WTC11 (cell line): ENCODE measurements at regions not wholly inside any gene's neighbourhood (a gene's known extent, or its start where the extent isn't known, plus 50 kb on each side); places are given as distances from the start of the nearest gene placed in this dataset.

Experiments used
- ATAC-seq: fragments of 200-7000 bp; cut with Tn5 transposase; 2 replicates; pipeline ENCODE4 v1.10.0; 2021; ENCODE audit warnings: mild to moderate bottlenecking, moderate library complexity
- CTCF ChIA-PET: fragments of 300-600 bp; sonication (Branson Sonifier 250); formaldehyde crosslinking; loops from one replicate; lab custom pipeline; 2021; ENCODE audit warnings: antibody characterized with exemption; lab: Charles Lee
- POLR2A ChIA-PET: fragments of 350-600 bp; sonication (Branson Sonifier 250); formaldehyde crosslinking; loops from one replicate; lab custom pipeline; 2021; ENCODE audit warnings: antibody characterized with exemption; lab: Charles Lee
- DNase-seq: peaks from one replicate; pipeline ENCODE4 v3.0.0; 2021; ENCODE audit warnings: low spot score
- H3K27ac Mint-ChIP-seq: 2 replicates; pipeline ENCODE4 v1.8.0; 2021; ENCODE audit warnings: mixed read lengths
- H3K27me3 Mint-ChIP-seq: 2 replicates; pipeline ENCODE4 v1.8.0; 2021; ENCODE audit warnings: low read depth, mild to moderate bottlenecking, moderate library complexity, mixed read lengths
- H3K36me3 Mint-ChIP-seq: 2 replicates; pipeline ENCODE4 v1.8.0; 2021; ENCODE audit warnings: mixed read lengths
- H3K4me1 Mint-ChIP-seq: 2 replicates; pipeline ENCODE4 v1.8.0; 2022; ENCODE audit warnings: mixed read lengths
- H3K4me3 Mint-ChIP-seq: 2 replicates; pipeline ENCODE4 v1.8.0; 2021; ENCODE audit warnings: mild to moderate bottlenecking, moderate library complexity, mixed read lengths
- H3K9me3 Mint-ChIP-seq: 2 replicates; pipeline ENCODE4 v1.8.0; 2021; ENCODE audit warnings: mixed read lengths
- E2F1 ChIP-seq: sonication (generic); formaldehyde crosslinking; IDR thresholded peaks from 2 replicates; pipeline ENCODE4 v1.8.0; 2022; ENCODE audit warnings: mild to moderate bottlenecking, missing genetic modification reagents
- FOXP1 ChIP-seq: sonication (generic); formaldehyde crosslinking; IDR thresholded peaks from 2 replicates; pipeline ENCODE4 v1.8.0; 2022; ENCODE audit warnings: missing genetic modification reagents, mild to moderate bottlenecking, moderate library complexity, borderline replicate concordance
- MXD4 ChIP-seq: fragments of 250-450 bp; sonication (Bioruptor Pico); IDR thresholded peaks from 2 replicates; pipeline ENCODE4 v1.8.0; 2021; ENCODE audit warnings: mild to moderate bottlenecking, moderate library complexity, borderline replicate concordance
- RELA ChIP-seq: sonication (generic); formaldehyde crosslinking; IDR thresholded peaks from 2 replicates; pipeline ENCODE4 v1.8.1; 2022; ENCODE audit warnings: missing genetic modification reagents, mild to moderate bottlenecking, borderline replicate concordance
- RORB ChIP-seq: fragments of 250-450 bp; sonication (Bioruptor Pico); IDR thresholded peaks from 2 replicates; pipeline ENCODE4 v1.9.0; 2021; ENCODE audit warnings: mild to moderate bottlenecking
- SMAD3 ChIP-seq: sonication (generic); formaldehyde crosslinking; IDR thresholded peaks from 2 replicates; pipeline ENCODE4 v1.8.0; 2022; ENCODE audit warnings: missing genetic modification reagents, mild to moderate bottlenecking, borderline replicate concordance
- SP1 ChIP-seq: sonication (generic); formaldehyde crosslinking; conservative IDR thresholded peaks from 2 replicates; pipeline ENCODE4 v1.8.1; 2022; ENCODE audit warnings: missing genetic modification reagents
- TCF7 ChIP-seq: sonication (generic); formaldehyde crosslinking; IDR thresholded peaks from 2 replicates; pipeline ENCODE4 v1.8.0; 2022; ENCODE audit warnings: mild to moderate bottlenecking, low read depth, missing genetic modification reagents, moderate library complexity
- ZNF232 ChIP-seq: sonication (generic); formaldehyde crosslinking; IDR thresholded peaks from 2 replicates; pipeline ENCODE4 v1.8.0; 2022; ENCODE audit warnings: mild to moderate bottlenecking, missing genetic modification reagents
- TF ChIP-seq, protein P1 (sequence below): sonication (generic); formaldehyde crosslinking; IDR thresholded peaks from 2 replicates; pipeline ENCODE4 v1.8.1; 2023; ENCODE audit warnings: mild to moderate bottlenecking, moderate library complexity, missing genetic modification reagents
- TF ChIP-seq, protein P2 (sequence below): fragments of 250-450 bp; sonication (Bioruptor Pico); IDR thresholded peaks from 2 replicates; pipeline ENCODE4 v1.9.0; 2021; ENCODE audit warnings: mild to moderate bottlenecking
- TF ChIP-seq, protein P3 (sequence below): sonication (generic); formaldehyde crosslinking; IDR thresholded peaks from 2 replicates; pipeline ENCODE4 v1.8.0; 2022; ENCODE audit warnings: mild to moderate bottlenecking, missing genetic modification reagents
- TF ChIP-seq, protein P4 (sequence below): fragments of 200-600 bp; IDR thresholded peaks from 2 replicates; pipeline ENCODE4 v1.8.0; 2022; ENCODE audit warnings: antibody characterized with exemption
- TF ChIP-seq, protein P5 (sequence below): sonication (generic); formaldehyde crosslinking; IDR thresholded peaks from 2 replicates; pipeline ENCODE4 v1.8.0; 2022; ENCODE audit warnings: mild to moderate bottlenecking, missing genetic modification reagents
- TF ChIP-seq, protein P6 (sequence below): sonication (generic); formaldehyde crosslinking; IDR thresholded peaks from 2 replicates; pipeline ENCODE4 v1.8.1; 2023; ENCODE audit warnings: mild to moderate bottlenecking, missing genetic modification reagents, moderate library complexity

DNA sequence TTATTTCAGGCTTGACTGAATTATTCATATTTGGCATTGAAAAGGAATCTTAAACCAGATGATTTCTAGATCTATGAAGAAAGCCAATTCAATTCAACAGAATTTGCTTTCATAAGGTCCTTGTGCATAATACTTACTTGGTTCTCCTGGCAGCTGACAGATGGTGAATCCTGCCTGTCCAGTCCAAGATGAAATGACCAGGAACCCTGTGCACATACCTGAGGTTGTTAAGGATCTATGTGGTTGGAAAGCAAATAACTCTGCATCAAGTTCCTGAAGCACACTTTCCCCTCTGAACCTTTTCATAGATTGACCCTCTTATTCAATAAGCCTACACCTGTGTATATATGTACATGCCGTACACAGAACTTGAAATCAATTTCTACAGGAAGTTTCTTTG lies 562.7 kb downstream of the PPARGC1A start (continued):
- no peak for TF ChIP-seq RELA (CRISPR knock-in tag)

GRCh38 chr4:23324021-23324690 lies 565.7 kb downstream of the PPARGC1A start:
- ATAC-seq (no peak), DNase-seq (no peak)
- no peak overlapping the region for H3K4me3 Mint-ChIP-seq
- ChIA-PET CTCF (no interaction called here), POLR2A (no interaction called here)
- no peak overlapping the region for H3K27ac Mint-ChIP-seq
- TF ChIP-seq MXD4 (CRISPR knock-in tag): no peak
- TF ChIP-seq, protein P1, sequence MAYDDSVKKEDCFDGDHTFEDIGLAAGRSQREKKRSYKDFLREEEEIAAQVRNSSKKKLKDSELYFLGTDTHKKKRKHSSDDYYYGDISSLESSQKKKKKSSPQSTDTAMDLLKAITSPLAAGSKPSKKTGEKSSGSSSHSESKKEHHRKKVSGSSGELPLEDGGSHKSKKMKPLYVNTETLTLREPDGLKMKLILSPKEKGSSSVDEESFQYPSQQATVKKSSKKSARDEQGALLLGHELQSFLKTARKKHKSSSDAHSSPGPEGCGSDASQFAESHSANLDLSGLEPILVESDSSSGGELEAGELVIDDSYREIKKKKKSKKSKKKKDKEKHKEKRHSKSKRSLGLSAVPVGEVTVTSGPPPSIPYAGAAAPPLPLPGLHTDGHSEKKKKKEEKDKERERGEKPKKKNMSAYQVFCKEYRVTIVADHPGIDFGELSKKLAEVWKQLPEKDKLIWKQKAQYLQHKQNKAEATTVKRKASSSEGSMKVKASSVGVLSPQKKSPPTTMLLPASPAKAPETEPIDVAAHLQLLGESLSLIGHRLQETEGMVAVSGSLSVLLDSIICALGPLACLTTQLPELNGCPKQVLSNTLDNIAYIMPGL (CRISPR knock-in tag): no peak
- TF ChIP-seq SMAD3: no peak
- TF ChIP-seq TCF7: no peak
- TF ChIP-seq RORB (CRISPR knock-in tag): no peak
- TF ChIP-seq FOXP1: no peak
- peaks cover 20% of the 10 kb centered on the region for H3K4me1 Mint-ChIP-seq
- no peaks in the 10 kb centered on the region for H3K36me3 Mint-ChIP-seq
- no peaks in the 10 kb centered on the region for H3K27me3 Mint-ChIP-seq
- H3K9me3 Mint-ChIP-seq: no peaks in the 10 kb centered on the region

DNA sequence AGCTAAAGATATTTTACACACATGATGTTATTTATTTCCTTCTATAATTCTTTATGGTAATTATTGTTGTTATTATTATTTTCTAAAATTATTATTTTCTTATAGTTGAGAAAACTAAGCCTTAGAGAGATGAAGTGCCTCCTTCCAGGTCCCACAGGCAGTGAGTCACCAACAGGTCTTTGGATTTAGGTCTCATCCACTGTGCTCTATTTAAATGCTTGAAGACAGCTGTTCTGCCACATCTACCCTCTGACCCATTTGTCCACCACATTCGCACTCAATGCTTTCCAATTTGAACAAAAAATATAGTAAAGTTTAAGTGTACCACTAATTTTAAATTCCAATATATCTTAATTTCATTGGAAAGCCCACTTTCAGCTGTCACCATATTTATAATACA lies 566.4 kb downstream of the PPARGC1A start:
- ChIA-PET POLR2A (interaction anchor here (0.5 kb wide), 1 partner anchor 25 kb away, joined by 4 read pairs; no protein-coding TSS in a partner anchor), CTCF (no interaction called here)
- H3K27me3 Mint-ChIP-seq: no peaks in the 10 kb centered on the region
- H3K9me3 Mint-ChIP-seq: no peaks in the 10 kb centered on the region
- H3K36me3 Mint-ChIP-seq: no peaks in the 10 kb centered on the region
- peaks cover 20% of the 10 kb centered on the region for H3K4me1 Mint-ChIP-seq
- ATAC-seq (no peak), DNase-seq (no peak)
- H3K4me3 Mint-ChIP-seq: no peak overlapping the region
- TF ChIP-seq, protein P1 (CRISPR knock-in tag): no peak
- TF ChIP-seq ZNF232 (CRISPR knock-in tag): no peak
- TF ChIP-seq, protein P2, sequence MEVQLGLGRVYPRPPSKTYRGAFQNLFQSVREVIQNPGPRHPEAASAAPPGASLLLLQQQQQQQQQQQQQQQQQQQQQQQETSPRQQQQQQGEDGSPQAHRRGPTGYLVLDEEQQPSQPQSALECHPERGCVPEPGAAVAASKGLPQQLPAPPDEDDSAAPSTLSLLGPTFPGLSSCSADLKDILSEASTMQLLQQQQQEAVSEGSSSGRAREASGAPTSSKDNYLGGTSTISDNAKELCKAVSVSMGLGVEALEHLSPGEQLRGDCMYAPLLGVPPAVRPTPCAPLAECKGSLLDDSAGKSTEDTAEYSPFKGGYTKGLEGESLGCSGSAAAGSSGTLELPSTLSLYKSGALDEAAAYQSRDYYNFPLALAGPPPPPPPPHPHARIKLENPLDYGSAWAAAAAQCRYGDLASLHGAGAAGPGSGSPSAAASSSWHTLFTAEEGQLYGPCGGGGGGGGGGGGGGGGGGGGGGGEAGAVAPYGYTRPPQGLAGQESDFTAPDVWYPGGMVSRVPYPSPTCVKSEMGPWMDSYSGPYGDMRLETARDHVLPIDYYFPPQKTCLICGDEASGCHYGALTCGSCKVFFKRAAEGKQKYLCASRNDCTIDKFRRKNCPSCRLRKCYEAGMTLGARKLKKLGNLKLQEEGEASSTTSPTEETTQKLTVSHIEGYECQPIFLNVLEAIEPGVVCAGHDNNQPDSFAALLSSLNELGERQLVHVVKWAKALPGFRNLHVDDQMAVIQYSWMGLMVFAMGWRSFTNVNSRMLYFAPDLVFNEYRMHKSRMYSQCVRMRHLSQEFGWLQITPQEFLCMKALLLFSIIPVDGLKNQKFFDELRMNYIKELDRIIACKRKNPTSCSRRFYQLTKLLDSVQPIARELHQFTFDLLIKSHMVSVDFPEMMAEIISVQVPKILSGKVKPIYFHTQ (CRISPR knock-in tag): no peak
- TF ChIP-seq, protein P3, sequence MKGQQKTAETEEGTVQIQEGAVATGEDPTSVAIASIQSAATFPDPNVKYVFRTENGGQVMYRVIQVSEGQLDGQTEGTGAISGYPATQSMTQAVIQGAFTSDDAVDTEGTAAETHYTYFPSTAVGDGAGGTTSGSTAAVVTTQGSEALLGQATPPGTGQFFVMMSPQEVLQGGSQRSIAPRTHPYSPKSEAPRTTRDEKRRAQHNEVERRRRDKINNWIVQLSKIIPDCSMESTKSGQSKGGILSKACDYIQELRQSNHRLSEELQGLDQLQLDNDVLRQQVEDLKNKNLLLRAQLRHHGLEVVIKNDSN: no peak
- TF ChIP-seq, protein P4, sequence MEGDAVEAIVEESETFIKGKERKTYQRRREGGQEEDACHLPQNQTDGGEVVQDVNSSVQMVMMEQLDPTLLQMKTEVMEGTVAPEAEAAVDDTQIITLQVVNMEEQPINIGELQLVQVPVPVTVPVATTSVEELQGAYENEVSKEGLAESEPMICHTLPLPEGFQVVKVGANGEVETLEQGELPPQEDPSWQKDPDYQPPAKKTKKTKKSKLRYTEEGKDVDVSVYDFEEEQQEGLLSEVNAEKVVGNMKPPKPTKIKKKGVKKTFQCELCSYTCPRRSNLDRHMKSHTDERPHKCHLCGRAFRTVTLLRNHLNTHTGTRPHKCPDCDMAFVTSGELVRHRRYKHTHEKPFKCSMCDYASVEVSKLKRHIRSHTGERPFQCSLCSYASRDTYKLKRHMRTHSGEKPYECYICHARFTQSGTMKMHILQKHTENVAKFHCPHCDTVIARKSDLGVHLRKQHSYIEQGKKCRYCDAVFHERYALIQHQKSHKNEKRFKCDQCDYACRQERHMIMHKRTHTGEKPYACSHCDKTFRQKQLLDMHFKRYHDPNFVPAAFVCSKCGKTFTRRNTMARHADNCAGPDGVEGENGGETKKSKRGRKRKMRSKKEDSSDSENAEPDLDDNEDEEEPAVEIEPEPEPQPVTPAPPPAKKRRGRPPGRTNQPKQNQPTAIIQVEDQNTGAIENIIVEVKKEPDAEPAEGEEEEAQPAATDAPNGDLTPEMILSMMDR: no peak
- TF ChIP-seq, protein P5, sequence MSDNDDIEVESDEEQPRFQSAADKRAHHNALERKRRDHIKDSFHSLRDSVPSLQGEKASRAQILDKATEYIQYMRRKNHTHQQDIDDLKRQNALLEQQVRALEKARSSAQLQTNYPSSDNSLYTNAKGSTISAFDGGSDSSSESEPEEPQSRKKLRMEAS (CRISPR knock-in tag): no peak
- no peak for TF ChIP-seq E2F1 (CRISPR knock-in tag)
- TF ChIP-seq, protein P6, sequence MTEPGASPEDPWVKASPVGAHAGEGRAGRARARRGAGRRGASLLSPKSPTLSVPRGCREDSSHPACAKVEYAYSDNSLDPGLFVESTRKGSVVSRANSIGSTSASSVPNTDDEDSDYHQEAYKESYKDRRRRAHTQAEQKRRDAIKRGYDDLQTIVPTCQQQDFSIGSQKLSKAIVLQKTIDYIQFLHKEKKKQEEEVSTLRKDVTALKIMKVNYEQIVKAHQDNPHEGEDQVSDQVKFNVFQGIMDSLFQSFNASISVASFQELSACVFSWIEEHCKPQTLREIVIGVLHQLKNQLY: no peak
- TF ChIP-seq SP1 (CRISPR knock-in tag): no peak
- TF ChIP-seq, all 79 proteins: peak for 0
- H3K27ac Mint-ChIP-seq: no peak overlapping the region
